SK-N-SH treated with all-trans-retinoic acid at 6 μM for 48 hours (cell line): ENCODE measurements at regions not wholly inside any gene's neighbourhood (a gene's known extent, or its start where the extent isn't known, plus 50 kb on each side); places are given as distances from the start of the nearest gene placed in this dataset.
A peak's percentile ranks its signal among the peaks of the same experiment; 100 is the strongest.

Source experiments
- ATAC-seq: fragments of 200-7000 bp; cut with Tn5 transposase; 3 replicates; pipeline ENCODE4 v1.9.1; 2020; ENCODE audit warnings: mild to moderate bottlenecking, moderate library complexity
- ARNTL ChIP-seq: fragments of 450-650 bp; formaldehyde crosslinking; IDR thresholded peaks from 2 replicates; pipeline ENCODE4 v1.5.0; 2020; ENCODE audit warnings: low read depth, mild to moderate bottlenecking, moderate library complexity, borderline replicate concordance
- BACH2 ChIP-seq: fragments of 250-450 bp; sonication (Bioruptor Pico); IDR thresholded peaks from 2 replicates; pipeline ENCODE4 v1.9.0; 2021; ENCODE audit warnings: mild to moderate bottlenecking, borderline replicate concordance
- CREB5 ChIP-seq: fragments of 250-450 bp; sonication (Bioruptor Pico); IDR thresholded peaks from 2 replicates; pipeline ENCODE4 v1.5.1; 2020; ENCODE audit warnings: low read depth, mild to moderate bottlenecking, moderate library complexity
- CSDC2 ChIP-seq: fragments of 250-450 bp; sonication (Bioruptor Pico); IDR thresholded peaks from 2 replicates; pipeline ENCODE4 v1.5.0; 2020; ENCODE audit warnings: mild to moderate bottlenecking, moderate library complexity
- GLIS3 ChIP-seq: fragments of 250-450 bp; sonication (Bioruptor Pico); IDR thresholded peaks from 2 replicates; pipeline ENCODE4 v1.5.0; 2020; ENCODE audit warnings: mild to moderate bottlenecking, moderate library complexity
- OSR1 ChIP-seq: fragments of 250-450 bp; sonication (Bioruptor Pico); IDR thresholded peaks from 2 replicates; pipeline ENCODE4 v1.8.0; 2022; ENCODE audit warnings: moderate library complexity, mild to moderate bottlenecking, inconsistent platforms
- PATZ1 ChIP-seq: fragments of 250-450 bp; sonication (Bioruptor Pico); IDR thresholded peaks from 2 replicates; pipeline ENCODE4 v1.8.0; 2020; ENCODE audit warnings: mild to moderate bottlenecking, moderate library complexity, borderline replicate concordance
- POU6F1 ChIP-seq: fragments of 250-450 bp; sonication (Bioruptor Pico); IDR thresholded peaks from 2 replicates; pipeline ENCODE4 v1.8.0; 2021; ENCODE audit warnings: low read depth, mild to moderate bottlenecking, moderate library complexity, borderline replicate concordance
- PPARA ChIP-seq: fragments of 250-450 bp; sonication (Bioruptor Pico); IDR thresholded peaks from 2 replicates; pipeline ENCODE4 v1.5.0; 2020; ENCODE audit warnings: mild to moderate bottlenecking, borderline replicate concordance
- RARB ChIP-seq: fragments of 250-450 bp; sonication (Bioruptor Pico); IDR thresholded peaks from 2 replicates; pipeline ENCODE4 v1.8.0; 2021; ENCODE audit warnings: mild to moderate bottlenecking, moderate library complexity
- SNAI2 ChIP-seq: fragments of 250-450 bp; sonication (Bioruptor Pico); IDR thresholded peaks from 2 replicates; pipeline ENCODE4 v1.5.0; 2020; ENCODE audit warnings: mild to moderate bottlenecking, moderate library complexity
- TCF4 ChIP-seq: fragments of 250-450 bp; sonication (Bioruptor Pico); IDR thresholded peaks from 2 replicates; pipeline ENCODE4 v1.8.0; 2021; ENCODE audit warnings: mild to moderate bottlenecking, moderate library complexity, borderline replicate concordance
- TSHZ2 ChIP-seq: fragments of 250-450 bp; sonication (Bioruptor Pico); IDR thresholded peaks from 2 replicates; pipeline ENCODE4 v1.5.0; 2020; ENCODE audit warnings: mild to moderate bottlenecking, moderate library complexity
- ZC3H10 ChIP-seq: fragments of 250-450 bp; sonication (Bioruptor Pico); IDR thresholded peaks from 2 replicates; pipeline ENCODE4 v1.5.1; 2021; ENCODE audit warnings: mild to moderate bottlenecking, moderate library complexity
- ZFP3 ChIP-seq: fragments of 250-450 bp; sonication (Bioruptor Pico); IDR thresholded peaks from 2 replicates; pipeline ENCODE4 v1.5.0; 2020; ENCODE audit warnings: mild to moderate bottlenecking, moderate library complexity
- ZFP30 ChIP-seq: fragments of 450-650 bp; formaldehyde crosslinking; IDR thresholded peaks from 2 replicates; pipeline ENCODE4 v1.5.0; 2022; ENCODE audit warnings: mild to moderate bottlenecking, moderate library complexity
- ZNF565 ChIP-seq: fragments of 450-650 bp; formaldehyde crosslinking; conservative IDR thresholded peaks from 2 replicates; pipeline ENCODE4 v1.5.0; 2020; ENCODE audit warnings: low read depth, mild to moderate bottlenecking, moderate library complexity
- ZNF70 ChIP-seq: fragments of 450-650 bp; formaldehyde crosslinking; IDR thresholded peaks from 2 replicates; pipeline ENCODE4 v1.5.0; 2020; ENCODE audit warnings: mild to moderate bottlenecking, moderate library complexity
- TF ChIP-seq, protein P1 (sequence below): fragments of 250-450 bp; sonication (Bioruptor Pico); IDR thresholded peaks from 2 replicates; pipeline ENCODE4 v1.5.1; 2021; ENCODE audit warnings: mild to moderate bottlenecking, moderate library complexity

GRCh38 chr9:96075757-96076156 is 200.3 kb downstream of the ERCC6L2 start (continued):
- no peak for TF ChIP-seq PATZ1 (CRISPR knock-in tag)
- no peak for TF ChIP-seq PPARA (CRISPR knock-in tag)
- no peak for TF ChIP-seq OSR1
- no peak for TF ChIP-seq ZC3H10 (CRISPR knock-in tag)
- no peak for TF ChIP-seq ZNF70 (CRISPR knock-in tag)
- TF ChIP-seq, all 23 proteins: peak for 0

DNA sequence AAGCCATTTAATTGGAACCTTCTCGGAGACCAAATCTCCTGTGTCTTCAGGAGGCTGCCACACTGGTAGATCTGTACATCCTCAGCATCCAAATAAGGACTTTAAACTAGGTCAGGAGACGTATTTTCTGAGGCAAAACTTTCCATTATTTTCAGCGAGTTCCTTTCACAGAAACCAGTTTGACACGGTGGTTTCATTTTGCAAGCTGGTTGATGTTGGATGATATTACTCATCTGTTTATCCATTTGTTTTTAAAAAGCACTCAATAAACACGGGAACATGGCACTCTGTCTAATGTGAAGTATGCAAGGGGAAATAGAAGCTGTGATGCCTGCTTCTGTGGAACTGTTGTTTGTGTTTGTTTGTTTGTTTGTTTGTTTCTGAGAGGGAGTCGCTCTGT is 199.6 kb downstream of the ERCC6L2 start:
- TF ChIP-seq ZNF70 (CRISPR knock-in tag) = no peak
- TF ChIP-seq SNAI2 (CRISPR knock-in tag) = no peak
- TF ChIP-seq CSDC2 (CRISPR knock-in tag) = no peak
- TF ChIP-seq, protein P1, sequence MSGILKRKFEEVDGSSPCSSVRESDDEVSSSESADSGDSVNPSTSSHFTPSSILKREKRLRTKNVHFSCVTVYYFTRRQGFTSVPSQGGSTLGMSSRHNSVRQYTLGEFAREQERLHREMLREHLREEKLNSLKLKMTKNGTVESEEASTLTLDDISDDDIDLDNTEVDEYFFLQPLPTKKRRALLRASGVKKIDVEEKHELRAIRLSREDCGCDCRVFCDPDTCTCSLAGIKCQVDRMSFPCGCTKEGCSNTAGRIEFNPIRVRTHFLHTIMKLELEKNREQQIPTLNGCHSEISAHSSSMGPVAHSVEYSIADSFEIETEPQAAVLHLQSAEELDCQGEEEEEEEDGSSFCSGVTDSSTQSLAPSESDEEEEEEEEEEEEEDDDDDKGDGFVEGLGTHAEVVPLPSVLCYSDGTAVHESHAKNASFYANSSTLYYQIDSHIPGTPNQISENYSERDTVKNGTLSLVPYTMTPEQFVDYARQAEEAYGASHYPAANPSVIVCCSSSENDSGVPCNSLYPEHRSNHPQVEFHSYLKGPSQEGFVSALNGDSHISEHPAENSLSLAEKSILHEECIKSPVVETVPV = no peak
- TF ChIP-seq OSR1 = no peak
- TF ChIP-seq GLIS3 (CRISPR knock-in tag) = no peak
- TF ChIP-seq ZFP3 (CRISPR knock-in tag) = no peak
- no peak for TF ChIP-seq ZFP30
- ATAC-seq = no peak

DNA sequence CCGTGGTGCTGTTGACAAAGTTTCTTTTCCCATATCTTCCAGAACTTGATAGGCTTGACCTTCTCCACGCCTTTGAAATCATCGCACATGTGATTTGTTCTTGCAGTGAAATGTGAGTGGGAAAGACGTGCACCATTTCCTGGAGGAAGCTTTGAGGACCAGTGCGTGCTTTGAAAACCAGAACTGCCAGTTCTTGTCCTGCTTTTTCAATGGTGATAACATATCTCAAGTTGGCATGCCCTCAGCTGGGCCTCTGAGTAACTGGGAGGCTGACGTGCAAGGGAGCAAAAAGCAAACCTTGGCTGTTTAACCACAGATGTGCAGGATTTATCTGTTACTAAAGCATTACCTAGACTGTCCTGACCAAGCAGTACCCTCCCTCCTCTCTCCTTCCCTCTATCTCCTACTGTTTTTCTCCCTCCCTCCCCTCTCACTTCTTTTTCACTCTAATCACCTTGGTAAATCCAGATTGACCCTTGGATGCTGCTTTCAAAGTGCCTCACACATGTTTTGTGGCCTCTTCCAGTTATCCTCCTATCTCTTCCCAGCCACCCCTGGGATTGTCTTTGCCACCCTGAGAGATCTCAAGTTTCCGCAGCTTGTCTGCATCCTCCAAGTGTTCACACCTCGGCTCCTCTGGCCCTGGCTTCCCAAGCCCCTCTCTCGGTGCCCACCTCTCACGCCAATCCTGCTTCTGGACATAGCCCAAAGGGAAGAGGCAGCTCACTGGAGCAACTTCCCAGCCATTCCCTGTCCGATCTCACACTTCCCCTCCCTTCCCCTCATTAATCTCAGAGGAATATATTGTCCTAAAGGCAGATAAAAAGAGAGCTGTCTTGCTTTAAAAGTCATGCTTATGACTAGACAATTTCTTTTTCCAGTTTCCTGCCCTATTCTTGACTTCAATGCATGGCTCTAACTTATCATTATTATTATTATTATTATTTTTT is 198.3 kb downstream of the ERCC6L2 start:
- ATAC-seq = no peak
- TF ChIP-seq TCF4 (CRISPR knock-in tag) = no peak
- TF ChIP-seq ZC3H10 (CRISPR knock-in tag) = no peak
- no peak for TF ChIP-seq OSR1
- TF ChIP-seq ZNF565 = no peak
- TF ChIP-seq ZNF70 (CRISPR knock-in tag) = no peak
- TF ChIP-seq PATZ1 (CRISPR knock-in tag) = no peak
- TF ChIP-seq CREB5 (CRISPR knock-in tag) = no peak
- TF ChIP-seq, all 23 proteins: peak for 0

DNA sequence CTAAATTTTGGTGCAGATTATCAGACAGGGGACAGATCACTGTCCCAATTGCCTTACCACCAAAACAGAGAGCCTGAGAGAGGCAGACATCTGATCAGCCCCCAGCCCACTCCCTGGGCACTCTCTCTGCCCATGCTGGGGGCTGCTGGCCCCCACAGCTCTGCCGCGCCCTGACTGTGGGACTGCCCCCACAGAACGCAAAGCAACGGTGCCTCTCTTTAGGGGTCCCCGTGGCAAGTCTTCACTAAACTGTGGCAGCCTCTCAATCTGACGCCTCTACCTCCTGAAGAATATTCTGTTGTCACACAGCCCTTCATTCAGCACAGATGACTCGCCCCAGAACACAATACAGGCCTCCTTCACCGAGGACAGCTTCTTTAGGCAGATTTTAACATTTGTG is 197.4 kb downstream of the ERCC6L2 start:
- ATAC-seq = no peak
- TF ChIP-seq GLIS3 (CRISPR knock-in tag) (no peak), ZNF70 (CRISPR knock-in tag) (no peak), ZFP3 (CRISPR knock-in tag) (no peak), OSR1 (no peak), ARNTL (CRISPR knock-in tag) (no peak), RARB (no peak), ZNF565 (no peak), CSDC2 (CRISPR knock-in tag) (no peak)

GRCh38 chr9:96071815-96072124 is 196.3 kb downstream of the ERCC6L2 start:
- peak; percentile 25; the same call in 2 of the 3 replicates for ATAC-seq
- no peak for TF ChIP-seq BACH2
- TF ChIP-seq ZNF70 (CRISPR knock-in tag) = no peak
- no peak for TF ChIP-seq POU6F1 (CRISPR knock-in tag)
- TF ChIP-seq TCF4 (CRISPR knock-in tag) = no peak
- TF ChIP-seq ARNTL (CRISPR knock-in tag) = no peak
- no peak for TF ChIP-seq TSHZ2 (CRISPR knock-in tag)
- TF ChIP-seq, protein P1 = no peak
- no peak for TF ChIP-seq ZC3H10 (CRISPR knock-in tag)
- no peak for TF ChIP-seq SNAI2 (CRISPR knock-in tag)
- no peak for TF ChIP-seq PPARA (CRISPR knock-in tag)
- TF ChIP-seq GLIS3 (CRISPR knock-in tag) = no peak
